Aorta (tissue), 5 donors: ENCODE measurements at regions not wholly inside any gene's neighbourhood (a gene's known extent, or its start where the extent isn't known, plus 50 kb on each side); places are given as distances from the start of the nearest gene placed in this dataset.

Source experiments
- ATAC-seq: fragments of 200-7000 bp; cut with Tn5 transposase; one replicate; pipeline ENCODE4 v1.9.1; 2022; ENCODE audit warnings: moderate library complexity; ENCODE audit not compliant: low FRiP score
- DNase-seq, 2 donors: peaks; one replicate each; pipeline ENCODE4 v3.0.0-alpha.2; 2020
- H3K27ac ChIP-seq, 2 donors: one replicate each; pipeline ENCODE4 v1.5.1; 2013; ENCODE audit warnings: low read length in 2 of 2, mild to moderate bottlenecking in 2 of 2, moderate library complexity in 2 of 2, control low read depth in 1 of 2, inconsistent platforms in 1 of 2, low read depth in 1 of 2
- H3K27me3 ChIP-seq, 2 donors: one replicate each; pipeline ENCODE4 v1.6.1; 2013; ENCODE audit warnings: control low read depth in 1 of 2, low read length in 1 of 2, mild to moderate bottlenecking in 1 of 2, moderate library complexity in 1 of 2; ENCODE audit not compliant: insufficient read depth in 2 of 2, control insufficient read depth in 1 of 2
- H3K36me3 ChIP-seq, 2 donors: one replicate each; pipeline ENCODE4 v1.6.1; 2013; ENCODE audit warnings: control low read depth in 1 of 2, low read length in 1 of 2, mild to moderate bottlenecking in 1 of 2; ENCODE audit not compliant: insufficient read depth in 2 of 2, control insufficient read depth in 1 of 2
- H3K4me1 ChIP-seq, 2 donors: one replicate each; pipeline ENCODE4 v1.6.1; 2013; ENCODE audit warnings: low read length in 2 of 2, control low read depth in 1 of 2, mild to moderate bottlenecking in 1 of 2, moderate library complexity in 1 of 2; ENCODE audit not compliant: insufficient read depth in 2 of 2, control insufficient read depth in 1 of 2
- H3K4me3 ChIP-seq, 2 donors: one replicate each; pipeline ENCODE4 v1.5.1; 2013; ENCODE audit warnings: low read length in 2 of 2, control low read depth in 1 of 2, mild to moderate bottlenecking in 1 of 2
- H3K9me3 ChIP-seq: one replicate; pipeline ENCODE4 v1.6.1; 2013; ENCODE audit warnings: mild to moderate bottlenecking, low read length; ENCODE audit not compliant: control insufficient read depth
- WGBS, 2 donors: extraction: QIAGEN DNeasy Blood & Tissue Kit; methylation state at CpG; one replicate each; pipeline ENCODE4 v1.1.7; 2013; 5-methylcytosine and 5-hydroxymethylcytosine counted together
- intact Hi-C, 2 donors: fragments of 100-400 bp; cut with DNase I; formaldehyde crosslinking; loops; one replicate each; pipeline versions ENCODE4 v1.14.2 to v1.15.0; 2022
- donor health status: healthy with polysubstance abuse.
- donor health status: Bipolar disorder and iron deficiency.
- donor health status: DM: no; HTN: no; CAD: no.
- donor health status: DM: no; HTN: no; CAD: no.
- donor health status: DM: yes; HTN: yes; CAD: no.

GRCh38 chr14:42731480-42731879 is 1124.8 kb downstream of the LRFN5 start:
- no peaks in the 10 kb centered on the region for H3K4me1 ChIP-seq
- intact Hi-C loops: no loop called here
- H3K9me3 ChIP-seq: no peaks in the 10 kb centered on the region
- no peaks in the 10 kb centered on the region for H3K27me3 ChIP-seq
- ATAC-seq (no peak), DNase-seq (no peak)
- no peak overlapping the region for H3K4me3 ChIP-seq
- H3K27ac ChIP-seq: no peak overlapping the region
- WGBS, 2 donors: 84 to 86% methylated on average over 2 of the region's 2 CpGs
- H3K36me3 ChIP-seq: no peaks in the 10 kb centered on the region

GRCh38 chr14:42729681-42730080 is 1123.0 kb downstream of the LRFN5 start:
- no peaks in the 10 kb centered on the region for H3K27me3 ChIP-seq
- no peak overlapping the region for H3K27ac ChIP-seq
- no peaks in the 10 kb centered on the region for H3K9me3 ChIP-seq
- H3K36me3 ChIP-seq: no peaks in the 10 kb centered on the region
- DNase-seq (no peak), ATAC-seq (no peak)
- intact Hi-C loops: no loop called here
- no peaks in the 10 kb centered on the region for H3K4me1 ChIP-seq
- WGBS, 2 donors: 74 to 77% methylated on average over 2 of the region's 2 CpGs
- no peak overlapping the region for H3K4me3 ChIP-seq

- no peaks in the 10 kb centered on the region for H3K4me1 ChIP-seq
- DNase-seq (no peak), ATAC-seq (no peak)
- intact Hi-C loops: no loop called here
- peaks cover 1% of the 10 kb centered on the region for H3K9me3 ChIP-seq
- H3K27me3 ChIP-seq: no peaks in the 10 kb centered on the region
- H3K27ac ChIP-seq: no peak overlapping the region
- no peaks in the 10 kb centered on the region for H3K36me3 ChIP-seq
- WGBS, 2 donors: 9 to 17% methylated on average over 1 of the region's 1 CpG
- no peak overlapping the region for H3K4me3 ChIP-seq
Observed at GRCh38 chr14:42719391-42719790, 1112.7 kb downstream of the LRFN5 start.

GRCh38 chr14:42715316-42715715 is 1108.6 kb downstream of the LRFN5 start:
- Histone ChIP-seq H3K27me3 (no peaks in the 10 kb centered on the region), H3K27ac (no peak overlapping the region), H3K4me3 (no peak overlapping the region), H3K9me3 (peaks cover 1% of the 10 kb centered on the region), H3K4me1 (no peaks in the 10 kb centered on the region), H3K36me3 (no peaks in the 10 kb centered on the region)
- DNase-seq (no peak), ATAC-seq (no peak)
- intact Hi-C loops: no loop called here
- WGBS, 2 donors: 66 to 70% methylated on average over 2 of the region's 2 CpGs

- ATAC-seq: no peak
- no peak overlapping the region for H3K27ac ChIP-seq
- no peaks in the 10 kb centered on the region for H3K9me3 ChIP-seq
- intact Hi-C loops: no loop called here
- H3K4me1 ChIP-seq: no peaks in the 10 kb centered on the region
- H3K36me3 ChIP-seq: no peaks in the 10 kb centered on the region
- H3K27me3 ChIP-seq: no peaks in the 10 kb centered on the region
- no peak overlapping the region for H3K4me3 ChIP-seq
- 85 to 87% methylated on average over 4 of the region's 4 CpGs for WGBS, 2 donors
- DNase-seq: no peak
Observed at GRCh38 chr14:42710071-42710470, 1103.4 kb downstream of the LRFN5 start.

- H3K27me3 ChIP-seq: no peaks in the 10 kb centered on the region
- no peak for ATAC-seq
- WGBS, 2 donors: 43 to 45% methylated on average over 1 of the region's 1 CpG
- H3K4me3 ChIP-seq: no peak overlapping the region
- H3K36me3 ChIP-seq: no peaks in the 10 kb centered on the region
- H3K27ac ChIP-seq: no peak overlapping the region
- no peak for DNase-seq
- no peaks in the 10 kb centered on the region for H3K4me1 ChIP-seq
- intact Hi-C loops: no loop called here
- H3K9me3 ChIP-seq: no peaks in the 10 kb centered on the region
Observed at GRCh38 chr14:42703501-42703900, 1096.8 kb downstream of the LRFN5 start.

GRCh38 chr14:42687421-42687820 is 1080.7 kb downstream of the LRFN5 start:
- intact Hi-C loops: no loop called here
- Histone ChIP-seq H3K9me3 (no peaks in the 10 kb centered on the region), H3K27ac (no peak overlapping the region), H3K36me3 (no peaks in the 10 kb centered on the region), H3K4me1 (no peaks in the 10 kb centered on the region), H3K4me3 (no peak overlapping the region), H3K27me3 (no peaks in the 10 kb centered on the region)
- 66 to 79% methylated on average over 2 of the region's 2 CpGs for WGBS, 2 donors
- DNase-seq: no peak
- no peak for ATAC-seq

- ATAC-seq: no peak
- no peaks in the 10 kb centered on the region for H3K9me3 ChIP-seq
- no peak for DNase-seq
- no peaks in the 10 kb centered on the region for H3K27me3 ChIP-seq
- no peaks in the 10 kb centered on the region for H3K36me3 ChIP-seq
- WGBS, 2 donors: 40 to 46% methylated on average over 2 of the region's 2 CpGs
- H3K4me3 ChIP-seq: no peak overlapping the region
- intact Hi-C loops: no loop called here
- no peak overlapping the region for H3K27ac ChIP-seq
- no peaks in the 10 kb centered on the region for H3K4me1 ChIP-seq
Observed at GRCh38 chr14:42683707-42684106, 1077.0 kb downstream of the LRFN5 start.

- no peak overlapping the region for H3K27ac ChIP-seq
- H3K36me3 ChIP-seq: no peaks in the 10 kb centered on the region
- ATAC-seq (no peak), DNase-seq (no peak)
- H3K27me3 ChIP-seq: no peaks in the 10 kb centered on the region
- no peaks in the 10 kb centered on the region for H3K9me3 ChIP-seq
- WGBS, 2 donors: 95 to 96% methylated on average over 2 of the region's 2 CpGs
- no peaks in the 10 kb centered on the region for H3K4me1 ChIP-seq
- H3K4me3 ChIP-seq: no peak overlapping the region
- intact Hi-C loops: no loop called here
Observed at GRCh38 chr14:42676636-42677035, 1070.0 kb downstream of the LRFN5 start.
